GM03348 (cell line): ENCODE measurements at regions not wholly inside any gene's neighbourhood (a gene's known extent, or its start where the extent isn't known, plus 50 kb on each side); places are given as distances from the start of the nearest gene placed in this dataset.

Source experiments
- DNase-seq: peaks from one replicate; pipeline ENCODE4 v3.0.0; 2012; ENCODE audit warnings: low spot score

DNA sequence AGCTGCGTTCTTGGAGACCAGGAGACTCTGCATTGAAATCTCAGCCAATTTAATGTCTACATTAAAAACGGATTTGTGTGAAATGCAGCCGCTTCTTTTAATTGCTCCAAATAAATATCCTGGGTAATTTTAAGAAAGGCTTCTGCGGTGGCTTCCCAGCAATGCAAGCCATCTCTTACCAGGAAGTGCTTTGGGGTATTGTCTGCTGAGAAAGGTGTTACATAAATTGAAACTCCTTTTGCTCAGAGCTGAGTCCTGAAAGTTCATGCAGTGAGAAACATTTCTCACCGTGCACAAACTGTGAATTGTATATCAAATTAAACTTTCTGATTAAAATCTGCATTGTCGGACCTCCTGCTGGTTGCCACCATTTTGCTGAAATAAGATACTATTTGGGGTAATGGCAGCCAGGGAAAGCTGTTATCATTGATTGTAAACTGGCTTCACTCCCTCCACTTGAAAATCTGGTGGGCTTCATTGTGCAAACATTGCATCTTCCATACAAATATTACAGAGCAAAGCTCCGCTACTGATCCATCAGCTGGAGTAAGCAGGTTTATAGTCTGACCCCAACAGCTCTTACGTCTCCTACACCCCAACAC is 59.5 kb downstream of the ZIC5 start:
- DNase-seq: no peak

DNA sequence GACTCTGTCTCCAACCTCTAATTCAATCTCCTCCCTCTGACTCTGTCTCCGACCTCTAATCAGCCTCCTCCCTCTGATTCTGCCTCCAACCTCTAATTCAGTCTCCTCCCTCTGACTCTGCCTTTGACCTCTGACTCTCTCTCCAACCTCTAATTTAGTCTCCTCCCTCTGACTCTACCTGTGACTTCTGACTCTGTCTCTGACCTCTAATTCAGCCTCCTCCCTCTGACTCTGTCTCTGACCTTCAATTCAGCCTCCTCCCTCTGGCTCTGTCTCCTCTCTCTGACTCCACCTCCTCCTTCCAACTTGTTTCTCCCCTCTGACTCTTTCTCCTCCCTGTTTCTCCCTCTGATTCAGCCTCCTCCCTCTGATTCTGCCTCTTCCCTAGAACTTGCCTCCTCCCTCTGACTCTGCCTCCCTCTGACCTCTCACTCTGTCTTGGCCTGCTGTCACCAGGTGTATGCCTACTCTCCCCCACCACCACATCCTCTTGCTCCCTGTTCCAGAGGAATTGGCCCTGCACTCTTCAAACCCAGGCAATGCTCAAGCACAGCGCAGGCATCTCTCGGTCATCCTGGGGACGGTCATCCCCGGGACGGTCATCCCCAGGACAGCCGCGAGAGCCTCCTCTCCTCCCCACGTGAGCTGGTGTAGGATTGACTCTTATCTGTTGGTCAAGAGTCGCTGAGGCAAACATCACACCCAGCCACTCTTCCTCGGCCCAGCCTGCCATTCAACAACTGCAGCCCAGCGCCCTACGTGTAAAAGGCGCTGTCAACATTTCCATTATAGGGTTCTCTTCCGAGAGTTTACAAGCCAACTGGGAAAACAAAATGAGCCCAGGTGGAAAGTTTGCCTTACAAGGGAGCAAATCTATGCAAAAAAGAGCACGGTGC is 60.2 kb downstream of the ZIC5 start:
- no peak for DNase-seq

DNA sequence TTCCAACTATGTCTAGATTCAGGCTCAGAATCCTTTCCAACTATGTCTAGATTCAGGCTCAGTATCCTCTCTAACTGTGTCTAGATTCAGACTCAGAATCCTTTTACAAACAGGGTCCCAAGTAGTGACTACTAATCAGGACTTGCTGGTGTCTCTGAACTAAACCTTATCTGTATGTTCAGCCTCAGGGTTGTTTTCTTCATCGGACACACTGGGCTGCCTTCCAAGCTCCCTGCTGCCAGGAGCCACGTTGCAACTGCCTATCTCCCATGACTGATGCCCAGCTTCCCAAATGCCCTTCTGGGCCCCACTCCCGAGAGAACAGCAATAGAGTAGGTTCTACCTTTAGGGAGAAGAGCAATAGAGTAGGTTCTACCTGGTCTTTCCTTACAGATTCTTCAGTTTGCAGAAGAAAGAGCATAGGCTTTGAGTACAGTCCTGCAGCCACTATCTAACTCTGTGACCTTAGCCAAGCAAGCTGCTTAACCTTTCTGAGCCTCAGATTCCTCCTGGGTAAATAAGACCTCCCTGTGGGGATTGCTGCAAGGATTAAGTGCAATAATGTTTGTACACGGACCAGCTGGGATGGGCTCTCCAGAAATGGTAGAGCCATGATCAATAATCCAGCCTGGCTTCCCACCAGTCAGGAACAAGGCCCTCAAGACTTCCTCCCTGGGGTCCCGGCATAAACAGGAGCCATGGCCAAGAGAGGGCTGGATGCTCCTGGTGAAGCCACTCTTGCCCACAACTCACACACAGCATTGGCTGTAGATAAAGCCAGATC is 61.5 kb downstream of the ZIC5 start:
- no peak for DNase-seq

DNA sequence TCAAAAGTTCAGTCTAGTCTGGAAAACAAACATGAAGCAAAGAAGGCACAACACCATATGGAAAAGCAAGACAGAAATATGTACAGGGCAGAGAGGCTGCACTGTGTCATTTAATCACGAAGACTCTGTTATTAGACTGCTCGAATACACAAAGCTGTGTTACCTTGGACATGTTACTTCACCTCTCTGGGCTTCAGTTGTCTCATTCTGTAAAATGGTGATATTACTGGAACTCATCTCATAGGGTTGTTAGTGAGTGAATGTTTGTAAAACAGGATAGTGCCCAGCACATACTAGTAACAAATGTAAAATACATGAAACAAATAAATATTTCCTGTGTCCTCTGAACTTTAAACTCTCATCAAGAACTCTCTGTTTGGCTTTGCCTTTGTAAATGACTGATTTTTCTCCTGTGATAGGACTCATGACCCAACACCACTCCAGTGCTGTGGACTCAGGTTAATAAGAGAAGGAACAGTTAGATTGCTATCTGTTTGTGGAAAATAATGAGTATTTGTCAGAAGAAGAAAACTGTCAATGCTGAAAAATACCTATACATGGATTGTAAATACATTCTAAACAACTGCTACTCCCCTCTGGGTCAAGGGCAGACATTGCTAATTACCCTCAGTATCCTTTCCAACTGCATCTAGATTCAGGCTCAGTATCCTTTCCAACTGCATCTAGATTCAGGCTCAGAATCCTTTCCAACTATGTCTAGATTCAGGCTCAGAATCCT is 62.3 kb downstream of the ZIC5 start:
- no peak for DNase-seq

DNA sequence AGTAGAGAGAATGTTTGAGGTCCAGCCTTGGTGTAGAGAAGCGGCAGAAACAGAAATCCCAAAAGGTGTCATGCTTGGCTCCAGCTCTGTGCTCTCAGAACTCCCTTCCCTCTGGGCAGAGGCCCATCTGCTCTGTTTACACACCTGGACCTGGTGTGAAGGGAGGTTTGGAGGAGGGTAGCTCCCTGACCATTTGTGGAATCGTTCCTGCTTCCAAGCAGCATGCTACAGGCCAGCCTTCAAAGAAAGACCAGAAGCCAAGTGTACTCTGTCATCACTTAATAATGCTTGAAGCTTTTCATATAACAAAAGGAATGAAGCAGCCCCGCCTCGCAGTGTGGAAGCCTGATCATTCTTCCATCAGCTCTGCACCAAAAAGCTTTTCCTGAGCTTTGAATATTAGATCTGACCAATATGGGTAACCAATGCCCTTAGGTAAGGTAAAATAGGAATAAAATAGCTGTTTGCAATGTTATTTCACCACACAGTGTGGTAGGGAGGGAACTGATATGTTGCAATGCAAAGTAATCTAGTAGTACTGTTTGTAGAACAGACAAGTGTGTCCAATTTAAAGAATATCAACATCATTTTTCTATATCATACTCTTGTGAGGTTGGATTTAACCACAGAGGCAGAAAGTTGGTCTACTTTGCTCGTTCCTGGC is 63.3 kb downstream of the ZIC5 start:
- DNase-seq: no peak

DNA sequence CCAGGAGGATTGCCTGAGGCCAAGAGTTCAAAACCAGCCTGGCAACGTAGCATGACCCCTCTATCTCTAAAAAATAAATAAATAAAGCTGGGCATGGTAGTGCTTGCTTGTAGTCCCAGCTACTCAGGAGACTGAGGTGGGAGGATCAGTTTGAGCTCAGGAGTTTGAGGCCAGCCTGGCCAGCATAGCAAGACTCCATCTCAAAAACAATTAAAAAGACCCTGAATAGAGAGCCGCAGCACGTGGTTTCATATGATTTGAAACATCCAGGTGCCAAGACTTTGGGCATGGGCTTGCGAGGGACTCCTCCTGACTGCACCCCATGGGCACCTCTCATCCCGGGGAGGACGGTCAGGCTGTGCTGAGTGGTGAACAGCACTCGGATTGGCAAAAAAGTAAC is 63.9 kb downstream of the ZIC5 start:
- DNase-seq: no peak

DNA sequence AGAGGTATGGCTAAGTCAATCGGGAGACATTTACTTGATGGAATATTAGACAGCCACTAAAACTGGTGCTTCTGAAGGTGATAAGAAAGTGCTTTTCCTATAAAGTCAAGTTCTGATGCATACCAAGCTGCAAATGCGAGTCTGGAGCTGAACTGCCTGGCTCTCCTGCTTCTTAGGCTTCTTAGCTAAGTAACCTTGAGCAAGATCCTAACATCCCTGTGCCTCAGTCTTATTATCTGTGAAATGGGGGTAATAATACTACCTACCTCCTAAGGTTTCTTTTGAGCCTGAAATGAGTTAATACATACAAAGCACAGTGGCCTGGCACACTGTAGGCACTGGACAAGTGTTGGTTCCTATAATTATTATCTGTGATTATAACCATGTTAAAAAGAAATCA is 64.5 kb downstream of the ZIC5 start:
- no peak for DNase-seq

DNA sequence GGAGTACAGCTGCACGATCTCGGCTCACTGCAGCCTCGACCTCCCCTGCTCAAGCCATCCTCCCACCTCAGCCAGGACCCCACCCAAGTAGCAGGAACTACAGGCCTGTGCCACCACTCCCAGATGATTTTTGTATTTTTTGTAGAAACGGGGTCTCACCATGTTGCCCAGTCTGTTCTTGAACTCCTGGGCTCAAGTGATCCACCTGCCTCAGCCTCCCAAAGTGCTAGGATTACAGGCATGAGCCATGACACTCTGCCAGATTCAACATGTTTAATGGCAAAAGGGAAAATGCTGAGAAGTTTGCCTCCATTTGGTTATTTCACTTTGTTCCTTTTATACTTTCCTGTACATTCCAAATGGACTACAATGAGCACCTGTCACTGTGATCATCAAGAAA is 65.8 kb downstream of the ZIC5 start:
- DNase-seq: no peak

DNA sequence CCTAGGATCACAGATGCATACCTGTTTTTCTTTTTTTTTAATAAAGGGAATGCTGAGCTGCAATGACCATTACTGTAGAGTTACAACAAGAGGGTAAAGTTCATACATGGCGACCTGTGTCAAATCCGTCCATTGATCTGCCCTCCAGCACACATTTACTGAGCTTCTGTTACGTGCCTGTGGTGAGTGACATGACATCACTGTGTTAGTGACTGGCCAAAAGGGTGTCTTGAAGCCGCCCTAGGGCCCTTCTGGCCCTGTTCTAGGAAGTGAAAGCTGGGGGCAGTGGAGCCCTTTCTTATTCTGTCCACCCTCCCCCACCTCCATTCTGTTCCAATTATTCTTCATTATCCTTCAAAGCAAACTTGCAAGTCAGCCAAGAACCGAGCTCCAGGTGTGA is 66.3 kb downstream of the ZIC5 start:
- DNase-seq: no peak

DNA sequence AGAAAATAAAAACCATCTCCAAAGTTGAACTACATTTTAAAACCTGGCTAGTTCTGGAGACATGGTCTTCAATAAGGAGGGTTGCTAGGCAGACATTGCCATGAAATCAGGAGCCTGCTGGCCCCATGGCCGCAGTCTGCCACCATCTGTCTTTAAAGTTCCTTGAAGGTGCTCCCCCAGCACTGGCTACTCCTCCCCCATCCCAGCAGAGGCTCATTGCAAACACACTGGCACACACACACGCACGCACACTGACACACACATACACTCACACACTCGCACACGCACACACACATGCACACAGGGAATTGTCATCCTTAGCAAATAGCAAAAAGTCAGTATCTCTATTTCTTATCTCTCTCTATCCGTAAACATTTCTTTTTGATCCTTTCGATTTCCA is 68.4 kb downstream of the ZIC5 start:
- no peak for DNase-seq

DNA sequence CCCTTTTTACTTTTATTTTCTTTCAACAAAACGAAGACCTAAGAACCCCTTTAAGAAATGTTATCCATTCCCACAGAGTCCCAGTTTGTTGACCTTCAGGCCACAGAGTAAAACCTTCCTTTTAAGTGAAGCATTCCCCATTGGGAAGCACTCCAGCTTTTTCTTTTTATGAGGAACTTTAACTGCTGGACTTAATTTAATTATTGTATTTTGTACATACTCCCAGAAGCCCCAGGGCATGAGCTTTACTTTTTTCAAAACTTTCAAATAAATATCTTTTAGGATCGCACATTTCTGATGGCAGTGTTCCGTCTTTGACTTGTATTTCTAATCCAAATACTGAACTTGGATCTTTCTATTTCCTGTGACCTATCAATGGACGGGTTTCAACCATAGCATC is 68.9 kb downstream of the ZIC5 start:
- no peak for DNase-seq

DNA sequence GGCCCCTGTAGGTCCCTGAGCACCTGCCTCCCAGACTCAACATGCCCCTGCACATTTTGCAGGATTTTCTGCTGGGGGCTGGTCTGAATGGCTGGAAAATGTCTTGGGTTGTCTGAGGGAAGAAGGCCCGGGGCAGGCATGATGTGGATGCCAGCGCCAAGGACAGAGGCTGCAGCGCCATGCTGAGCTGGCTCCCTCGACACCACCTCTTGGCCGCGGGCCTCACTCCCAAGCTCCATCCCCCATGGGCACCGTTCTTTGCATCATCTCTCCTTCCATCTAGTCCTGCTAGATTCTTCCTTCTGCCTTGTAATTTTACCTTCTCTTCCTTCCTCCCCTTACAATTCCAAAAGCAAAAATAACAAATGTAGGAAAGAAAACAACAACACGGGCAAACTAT is 70.6 kb downstream of the ZIC5 start:
- no peak for DNase-seq

DNA sequence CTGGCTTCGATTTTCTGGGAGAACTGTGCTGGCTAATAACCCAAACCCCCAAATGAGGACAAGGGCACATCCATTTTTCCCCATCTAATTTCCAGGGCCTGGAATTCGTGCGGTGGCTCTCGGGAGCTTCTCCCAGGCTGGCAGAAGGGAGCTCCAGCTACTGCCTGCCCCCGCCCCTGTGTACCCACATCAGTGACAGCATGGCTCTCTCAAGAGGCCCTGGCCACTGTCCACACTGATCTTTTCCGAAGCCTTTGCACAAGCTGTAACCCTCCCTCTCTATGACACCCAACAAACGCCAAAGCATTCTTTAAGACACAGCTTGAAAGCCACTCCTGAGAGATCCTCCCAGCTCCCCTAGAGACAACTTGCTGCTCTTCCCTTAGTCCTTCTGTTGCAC is 73.1 kb downstream of the ZIC5 start:
- DNase-seq: no peak

DNA sequence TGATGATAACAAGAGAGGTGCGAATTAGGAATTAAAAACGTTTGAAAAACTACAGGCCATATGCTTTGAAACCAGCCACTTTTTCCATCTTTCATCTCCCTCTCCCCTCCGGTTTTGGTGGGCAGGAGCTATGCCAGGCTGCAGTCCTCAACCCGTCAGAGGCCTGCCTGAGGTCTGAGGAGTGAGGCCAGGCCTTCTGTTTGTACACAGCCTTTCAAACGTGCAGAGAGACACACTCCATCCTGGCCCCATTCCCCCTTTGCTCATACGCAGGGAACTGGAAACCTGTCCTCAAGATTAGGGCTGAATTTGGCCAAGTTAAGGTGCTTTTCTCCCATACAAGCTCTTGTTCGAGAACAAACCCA is 74.5 kb downstream of the ZIC5 start:
- DNase-seq: no peak

DNA sequence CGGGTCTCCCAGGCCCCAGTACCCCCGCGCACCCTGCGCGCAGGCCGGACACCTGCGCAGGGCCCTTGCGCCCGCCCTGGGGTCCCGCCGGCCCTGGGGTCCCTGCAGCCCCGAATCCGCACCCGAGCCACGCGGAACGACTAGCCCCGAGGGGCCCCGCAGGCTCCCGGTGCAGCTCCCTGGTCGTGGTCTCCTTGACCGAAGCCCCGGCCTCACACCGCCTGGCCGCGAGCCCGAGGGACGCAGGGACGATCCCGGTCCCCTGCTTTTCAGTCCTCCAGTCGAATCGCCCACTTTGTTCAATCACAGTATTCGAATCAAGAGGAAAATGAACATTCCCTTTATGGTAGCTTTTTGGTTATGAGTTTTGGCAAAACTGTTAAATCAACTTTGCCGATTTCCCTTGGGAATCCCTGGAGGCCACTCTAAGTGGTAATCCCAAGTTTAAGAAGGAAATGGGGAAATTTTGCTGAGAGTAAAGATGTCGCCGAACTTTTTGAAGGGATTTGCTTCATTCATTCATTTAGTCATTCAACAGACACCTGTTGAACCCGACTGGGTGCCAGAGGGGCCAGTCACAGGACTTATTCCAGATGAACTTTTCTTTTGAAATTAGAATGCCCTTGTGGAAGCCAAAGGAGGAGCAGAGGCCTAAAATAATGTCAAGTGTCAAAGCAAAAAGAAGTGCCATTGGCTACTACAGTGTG is 75.0 kb downstream of the ZIC5 start:
- no peak for DNase-seq

DNA sequence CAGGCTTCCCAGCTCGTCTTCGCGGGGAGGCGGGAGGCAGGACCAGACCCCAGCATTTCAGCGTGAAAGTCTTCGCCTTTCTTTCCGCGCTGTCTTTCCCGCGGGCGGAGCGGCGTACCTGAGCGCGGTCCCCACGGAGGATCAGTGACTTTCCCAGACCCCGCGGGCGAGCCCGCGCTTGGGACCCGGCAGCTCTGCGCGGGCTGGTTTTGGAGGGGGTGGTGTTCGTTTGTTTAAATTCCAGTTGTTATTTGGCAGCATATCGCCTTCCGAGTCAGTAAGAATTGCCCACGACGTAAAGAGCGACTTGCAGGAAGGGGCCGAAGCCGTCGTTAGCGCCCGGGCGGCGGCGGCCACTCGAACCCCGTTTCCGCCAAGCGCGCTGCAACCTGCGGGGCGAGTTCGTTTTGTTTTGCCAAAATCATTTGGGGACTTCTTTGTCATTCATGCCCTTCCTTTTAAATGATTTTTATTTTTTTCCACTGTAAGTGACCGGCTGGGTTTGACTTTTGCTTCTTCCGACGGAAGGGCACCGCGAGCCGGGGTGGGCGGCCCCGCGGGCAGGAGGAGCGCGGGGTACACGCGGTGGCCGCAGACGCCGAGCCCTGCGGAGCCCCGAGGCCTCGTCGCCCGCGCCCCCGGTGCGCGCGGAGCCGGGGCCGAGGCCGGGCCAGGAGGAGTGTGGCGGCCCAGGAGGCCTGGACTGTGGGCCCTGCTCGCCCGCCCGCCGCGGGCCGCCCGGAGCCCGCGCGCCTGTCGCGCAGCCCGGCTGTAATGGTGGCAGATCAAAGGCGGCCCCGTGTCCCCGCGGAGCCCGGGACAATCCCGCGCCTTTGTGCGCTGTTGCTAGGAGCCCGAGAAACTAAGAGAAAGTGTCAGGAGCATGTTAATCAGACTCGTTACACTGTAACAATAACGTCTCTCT is 75.9 kb downstream of the ZIC5 start:
- DNase-seq: no peak

DNA sequence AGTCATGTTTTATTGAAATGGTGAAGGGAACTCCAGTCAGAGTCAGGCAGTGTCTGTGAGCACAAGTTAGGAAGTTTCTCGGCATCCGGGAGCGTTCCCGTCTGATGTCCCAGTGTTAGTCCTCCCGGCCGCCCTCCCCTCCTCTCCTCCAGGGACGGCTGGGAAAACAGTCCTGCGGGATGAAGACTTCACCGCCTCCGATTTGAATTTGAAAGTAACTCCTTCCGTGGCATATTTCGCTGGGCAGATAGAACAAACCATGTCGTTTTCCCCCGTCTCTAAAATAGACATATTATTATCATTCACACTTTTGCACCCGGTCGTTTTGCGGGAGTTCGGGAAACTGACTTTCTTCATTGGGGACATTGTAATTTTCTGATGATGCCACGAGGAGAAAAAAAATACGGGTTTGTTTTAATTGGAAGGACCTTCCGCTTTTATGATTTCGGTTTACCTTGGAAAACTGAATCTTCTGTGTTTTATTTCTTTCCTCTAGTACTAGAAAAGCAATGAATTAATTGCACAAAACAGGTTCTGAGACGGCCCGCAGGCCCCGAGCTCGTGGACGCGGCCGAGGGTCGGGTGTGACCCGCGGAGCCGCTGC is 76.6 kb downstream of the ZIC5 start:
- DNase-seq: no peak

DNA sequence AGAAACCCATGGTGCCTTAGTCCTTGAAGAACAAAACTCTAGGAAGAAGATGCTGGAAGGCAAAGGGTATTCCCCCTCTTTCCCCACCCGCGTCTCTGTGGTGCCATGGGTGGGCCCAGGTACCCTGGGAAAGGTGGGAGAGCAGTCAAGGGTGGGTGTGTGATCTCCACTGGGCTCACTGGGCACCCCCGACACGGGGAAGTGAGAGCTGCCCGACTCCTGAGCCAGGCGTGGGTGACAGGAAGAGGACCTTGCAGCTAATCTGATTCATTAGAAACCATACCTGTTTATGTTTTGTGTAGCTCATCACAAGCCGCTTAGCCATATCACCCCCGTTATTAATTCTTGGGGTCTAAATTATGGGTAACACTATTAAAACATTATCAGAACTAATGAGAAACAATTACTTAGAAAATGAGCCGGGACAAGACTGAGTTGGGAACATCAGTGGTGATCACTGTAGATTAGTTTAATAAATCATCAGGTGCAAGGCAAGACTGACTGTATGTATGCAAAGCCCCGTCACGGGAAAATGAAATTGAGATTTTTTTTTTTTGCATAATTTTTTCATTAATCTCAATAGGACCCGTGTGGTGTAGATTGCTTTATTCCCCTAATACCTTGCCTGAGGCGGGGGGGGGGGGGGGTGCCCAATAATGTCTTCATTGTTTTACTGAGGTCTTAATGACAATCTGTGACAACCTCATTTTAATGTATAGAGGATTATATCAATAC is 77.3 kb downstream of the ZIC5 start:
- DNase-seq: no peak

DNA sequence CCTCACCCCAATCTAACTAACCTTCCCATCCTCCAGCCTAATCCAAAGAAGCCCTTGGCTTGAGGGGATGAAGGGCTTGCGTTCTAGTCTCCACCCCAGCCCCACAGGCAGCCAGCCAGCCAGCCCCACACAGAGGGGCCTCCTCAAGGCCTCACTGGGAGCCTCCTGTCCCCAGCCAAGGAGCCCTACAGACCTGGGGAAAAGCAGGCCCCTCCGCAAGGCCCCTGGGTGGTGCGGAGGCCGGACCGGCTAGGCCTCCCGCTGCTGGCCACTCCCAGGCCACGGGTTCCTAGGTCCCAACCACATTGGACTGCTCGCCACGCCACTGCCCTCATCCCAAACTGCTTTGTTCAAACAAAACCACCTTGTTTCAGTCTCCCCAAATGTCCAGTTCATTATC is 78.0 kb downstream of the ZIC5 start:
- DNase-seq: no peak
